CD14-positive monocyte (primary cell): ENCODE measurements at regions not wholly inside any gene's neighbourhood (a gene's known extent, or its start where the extent isn't known, plus 50 kb on each side); places are given as distances from the start of the nearest gene placed in this dataset.

Source experiments
- DNase-seq, 3 donors: peaks; one replicate each; pipeline ENCODE4 v3.0.0-alpha.2; 2011 to 2022
- H2AFZ ChIP-seq: 2 replicates; pipeline ENCODE4 v1.6.0; 2012; ENCODE audit warnings: mild to moderate bottlenecking, low read depth, low read length, inconsistent platforms; ENCODE audit not compliant: insufficient read depth, poor library complexity, severe bottlenecking
- H3K27ac ChIP-seq, 2 donors: 1 replicate in 1 of 2; 2 replicates in 1 of 2; pipeline ENCODE4 v1.5.1; 2012 to 2013; ENCODE audit warnings: low read length in 2 of 2, control low read depth in 1 of 2, inconsistent platforms in 1 of 2, low read depth in 1 of 2, mild to moderate bottlenecking in 1 of 2
- H3K27me3 ChIP-seq, 2 donors: one replicate each; pipeline versions ENCODE4 v1.6.0 to v1.6.1; 2011 to 2013; ENCODE audit warnings: low read length in 2 of 2; ENCODE audit not compliant: control insufficient read depth in 2 of 2, insufficient read depth in 2 of 2
- H3K36me3 ChIP-seq, 2 donors: replicated peaks in 1 of 2; 1 replicate in 1 of 2; 2 replicates in 1 of 2; pipeline versions ENCODE4 v1.5.1 to v1.6.1; 2012 to 2013; ENCODE audit warnings: low read length in 2 of 2, control low read depth in 1 of 2, inconsistent platforms in 1 of 2, mild to moderate bottlenecking in 1 of 2; ENCODE audit not compliant: insufficient read depth in 2 of 2, control insufficient read depth in 1 of 2
- H3K4me1 ChIP-seq, 2 donors: 1 replicate in 1 of 2; 2 replicates in 1 of 2; pipeline versions ENCODE4 v1.5.1 to v1.6.1; 2012 to 2013; ENCODE audit warnings: low read length in 2 of 2, control low read depth in 1 of 2, inconsistent platforms in 1 of 2, mild to moderate bottlenecking in 1 of 2, moderate library complexity in 1 of 2; ENCODE audit not compliant: insufficient read depth in 2 of 2, control insufficient read depth in 1 of 2
- H3K4me2 ChIP-seq: replicated peaks from 2 replicates; pipeline ENCODE3; 2012; ENCODE audit warnings: low read length, moderate library complexity, mild to moderate bottlenecking; ENCODE audit not compliant: poor library complexity, severe bottlenecking; ENCODE audit errors: extremely low read depth
- H3K4me3 ChIP-seq, 3 experiments: fragments of 200-600 bp in 1 of 3; sonication (generic) in 1 of 3; replicated peaks in 1 of 3; 1 replicate in 2 of 3; 2 replicates in 1 of 3; pipeline ENCODE4 v1.5.1; 2011 to 2013; ENCODE audit warnings: low read length in 3 of 3, mild to moderate bottlenecking in 3 of 3, control low read depth in 2 of 3, low read depth in 2 of 3, inconsistent platforms in 1 of 3, moderate library complexity in 1 of 3
- H3K79me2 ChIP-seq: 2 replicates; pipeline ENCODE4 v1.6.0; 2012; ENCODE audit warnings: mild to moderate bottlenecking, control low read depth, inconsistent platforms, low read length, moderate library complexity; ENCODE audit not compliant: insufficient read depth
- H3K9ac ChIP-seq: 2 replicates; pipeline ENCODE4 v1.6.0; 2017; ENCODE audit warnings: low read length, mild to moderate bottlenecking; ENCODE audit not compliant: insufficient read depth, poor library complexity, severe bottlenecking
- H3K9me3 ChIP-seq, 2 donors: replicated peaks in 1 of 2; 1 replicate in 1 of 2; 2 replicates in 1 of 2; pipeline versions ENCODE4 v1.5.1 to v1.6.1; 2012 to 2013; ENCODE audit warnings: low read length in 2 of 2, control low read depth in 1 of 2; ENCODE audit not compliant: control insufficient read depth in 1 of 2, insufficient read depth in 1 of 2
- H4K20me1 ChIP-seq: 2 replicates; pipeline ENCODE4 v1.6.0; 2012; ENCODE audit warnings: mild to moderate bottlenecking, low read length, control low read depth, moderate library complexity; ENCODE audit not compliant: insufficient read depth
- H3K27ac Mint-ChIP-seq, 7 donors: one replicate each; pipeline ENCODE4 v1.8.0; 2020; ENCODE audit warnings: mild to moderate bottlenecking in 7 of 7, mixed read lengths in 7 of 7, moderate library complexity in 6 of 7, inconsistent platforms in 2 of 7
- H3K27me3 Mint-ChIP-seq, 3 donors: one replicate each; pipeline ENCODE4 v1.8.0; 2021 to 2022; ENCODE audit warnings: low read depth in 3 of 3, mild to moderate bottlenecking in 3 of 3, mixed read lengths in 3 of 3, moderate library complexity in 3 of 3, inconsistent platforms in 1 of 3
- H3K36me3 Mint-ChIP-seq, 2 donors: one replicate each; pipeline ENCODE4 v1.8.0; 2020; ENCODE audit warnings: mixed read lengths in 2 of 2, inconsistent platforms in 1 of 2, mild to moderate bottlenecking in 1 of 2
- H3K4me1 Mint-ChIP-seq: one replicate; pipeline ENCODE4 v1.8.0; 2020; ENCODE audit warnings: mild to moderate bottlenecking, mixed read lengths
- H3K4me3 Mint-ChIP-seq, 2 donors: one replicate each; pipeline ENCODE4 v1.8.0; 2020; ENCODE audit warnings: mild to moderate bottlenecking in 2 of 2, mixed read lengths in 2 of 2, moderate library complexity in 1 of 2
- H3K9me3 Mint-ChIP-seq, 7 donors: one replicate each; pipeline ENCODE4 v1.8.0; 2020 to 2022; ENCODE audit warnings: mixed read lengths in 7 of 7, mild to moderate bottlenecking in 6 of 7, moderate library complexity in 6 of 7, inconsistent platforms in 2 of 7
- WGBS: methylation state at CpG from one replicate; pipeline ENCODE4 v1.1.5; 2013; ENCODE audit warnings: missing lambda C conversion rate; ENCODE audit not compliant: insufficient coverage; 5-methylcytosine and 5-hydroxymethylcytosine counted together
- intact Hi-C, 2 donors: fragments of 100-400 bp; cut with micrococcal nuclease; formaldehyde crosslinking; loops; one replicate each; pipeline versions ENCODE4 v1.15.0 to v1.15.1; 2023
- TF ChIP-seq, protein P1 (sequence below): fragments of 200-600 bp; IDR thresholded peaks from one replicate; pipeline ENCODE4 v1.8.0; 2022; ENCODE audit warnings: antibody characterized with exemption, mild to moderate bottlenecking

DNA sequence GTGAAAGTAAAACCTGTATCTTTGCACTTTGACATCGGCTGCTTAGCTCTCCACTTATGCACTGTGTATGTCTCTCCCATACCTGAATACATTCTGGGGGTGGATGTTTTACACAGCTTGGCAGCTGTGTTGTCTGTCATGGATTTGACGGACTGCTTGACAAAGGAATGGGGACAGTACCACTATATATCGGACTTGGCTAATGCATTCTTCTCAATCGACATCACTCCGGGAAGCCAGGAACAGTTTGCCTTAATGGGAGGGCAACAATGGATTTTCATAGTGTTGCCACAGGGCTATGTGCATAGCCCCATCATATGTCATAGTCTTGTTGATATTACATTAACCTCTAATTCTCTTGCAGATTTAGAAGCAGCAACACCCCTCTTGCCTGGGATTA lies 1008.3 kb downstream of the DNAH5 start:
- no peaks in the 10 kb centered on the region for H4K20me1 ChIP-seq
- Mint-ChIP-seq H3K9me3 (peaks cover 5 to 13% (median 12%) of the 10 kb centered on the region in 7 donors), H3K4me3 (no peak overlapping the region), H3K36me3 (no peaks in the 10 kb centered on the region), H3K27ac (no peak overlapping the region), H3K27me3 (peaks cover 0 to 2% (median 2%) of the 10 kb centered on the region in 3 donors), H3K4me1 (no peaks in the 10 kb centered on the region)
- WGBS: 100% methylated on average over 3 of the region's 5 CpGs
- H3K27ac ChIP-seq: no peak overlapping the region
- no peak overlapping the region for H3K9ac ChIP-seq
- H3K36me3 ChIP-seq: no peaks in the 10 kb centered on the region
- H3K4me1 ChIP-seq: no peaks in the 10 kb centered on the region
- no peaks in the 10 kb centered on the region for H3K79me2 ChIP-seq
- no peak overlapping the region for H2AFZ ChIP-seq
- peaks cover 9 to 20% of the 10 kb centered on the region in 2 donors for H3K9me3 ChIP-seq
- no peak for DNase-seq
- TF ChIP-seq, protein P1, sequence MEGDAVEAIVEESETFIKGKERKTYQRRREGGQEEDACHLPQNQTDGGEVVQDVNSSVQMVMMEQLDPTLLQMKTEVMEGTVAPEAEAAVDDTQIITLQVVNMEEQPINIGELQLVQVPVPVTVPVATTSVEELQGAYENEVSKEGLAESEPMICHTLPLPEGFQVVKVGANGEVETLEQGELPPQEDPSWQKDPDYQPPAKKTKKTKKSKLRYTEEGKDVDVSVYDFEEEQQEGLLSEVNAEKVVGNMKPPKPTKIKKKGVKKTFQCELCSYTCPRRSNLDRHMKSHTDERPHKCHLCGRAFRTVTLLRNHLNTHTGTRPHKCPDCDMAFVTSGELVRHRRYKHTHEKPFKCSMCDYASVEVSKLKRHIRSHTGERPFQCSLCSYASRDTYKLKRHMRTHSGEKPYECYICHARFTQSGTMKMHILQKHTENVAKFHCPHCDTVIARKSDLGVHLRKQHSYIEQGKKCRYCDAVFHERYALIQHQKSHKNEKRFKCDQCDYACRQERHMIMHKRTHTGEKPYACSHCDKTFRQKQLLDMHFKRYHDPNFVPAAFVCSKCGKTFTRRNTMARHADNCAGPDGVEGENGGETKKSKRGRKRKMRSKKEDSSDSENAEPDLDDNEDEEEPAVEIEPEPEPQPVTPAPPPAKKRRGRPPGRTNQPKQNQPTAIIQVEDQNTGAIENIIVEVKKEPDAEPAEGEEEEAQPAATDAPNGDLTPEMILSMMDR: no peak
- H3K27me3 ChIP-seq: no peaks in the 10 kb centered on the region
- H3K4me2 ChIP-seq: no peak overlapping the region
- intact Hi-C loops: no loop called here
- H3K4me3 ChIP-seq: no peak overlapping the region

DNA sequence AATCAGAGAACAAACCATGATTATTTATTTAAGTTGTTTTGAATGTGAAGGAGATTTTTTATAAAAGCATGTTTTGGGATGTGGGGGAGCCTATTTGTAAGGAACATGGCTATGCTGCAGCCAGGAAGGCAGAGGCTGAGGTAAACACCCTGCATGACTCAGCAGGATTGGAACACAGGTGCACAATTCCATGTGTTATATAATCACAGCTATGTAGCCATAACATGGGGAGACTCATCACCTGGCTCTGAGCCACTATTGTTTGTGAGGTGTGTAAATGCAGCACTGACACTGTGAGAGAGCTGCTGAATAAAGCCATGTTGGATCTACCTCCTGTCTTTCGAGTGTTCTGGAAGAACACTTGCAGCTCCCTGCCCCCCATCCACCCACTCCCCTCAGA lies 1009.8 kb downstream of the DNAH5 start:
- no CpG with 5 or more reads among the region's 1 CpG for WGBS
- Histone ChIP-seq H2AFZ (no peak overlapping the region), H3K79me2 (no peaks in the 10 kb centered on the region), H3K4me2 (no peak overlapping the region), H3K4me3 (no peak overlapping the region), H3K9me3 (peaks cover 9 to 20% of the 10 kb centered on the region in 2 donors), H4K20me1 (no peaks in the 10 kb centered on the region), H3K27ac (no peak overlapping the region), H3K9ac (no peak overlapping the region), H3K27me3 (no peaks in the 10 kb centered on the region), H3K36me3 (no peaks in the 10 kb centered on the region), H3K4me1 (no peaks in the 10 kb centered on the region)
- Mint-ChIP-seq H3K4me3 (no peak overlapping the region), H3K9me3 (peaks cover 5 to 13% (median 11%) of the 10 kb centered on the region in 7 donors), H3K4me1 (no peaks in the 10 kb centered on the region), H3K27me3 (peaks cover 0 to 4% (median 2%) of the 10 kb centered on the region in 3 donors), H3K36me3 (no peaks in the 10 kb centered on the region), H3K27ac (no peak overlapping the region)
- TF ChIP-seq, protein P1: no peak
- intact Hi-C loops: no loop called here
- DNase-seq: no peak
